Heart left ventricle (tissue), 16 donors: ENCODE measurements at regions not wholly inside any gene's neighbourhood (a gene's known extent, or its start where the extent isn't known, plus 50 kb on each side); places are given as distances from the start of the nearest gene placed in this dataset.

Experiments
- ATAC-seq, 4 donors: fragments of 200-7000 bp; cut with Tn5 transposase; one replicate each; pipeline ENCODE4 v1.9.1; 2020 to 2022; ENCODE audit warnings: moderate library complexity in 4 of 4, mild to moderate bottlenecking in 3 of 4, moderate number of reproducible peaks in 1 of 4
- DNase-seq, 5 donors: peaks; one replicate each; pipeline ENCODE4 v3.0.0-alpha.2; 2020
- H3K27ac ChIP-seq, 12 donors: fragments of 200-600 bp; sonication (generic) in 4 of 12; one replicate each; pipeline versions ENCODE4 v1.5.0 to v1.8.0; 2016 to 2022; ENCODE audit warnings: mild to moderate bottlenecking in 2 of 12
- H3K27me3 ChIP-seq, 9 donors: fragments of 200-600 bp; sonication (generic) in 2 of 9; one replicate each; pipeline versions ENCODE4 v1.5.1 to v1.8.0; 2016 to 2022; ENCODE audit warnings: mild to moderate bottlenecking in 3 of 9
- H3K36me3 ChIP-seq, 9 donors: fragments of 200-600 bp; sonication (generic) in 2 of 9; one replicate each; pipeline versions ENCODE4 v1.5.0 to v1.8.0; 2018 to 2022; ENCODE audit warnings: mild to moderate bottlenecking in 2 of 9
- H3K4me1 ChIP-seq, 12 donors: fragments of 200-600 bp; sonication (generic) in 4 of 12; one replicate each; pipeline versions ENCODE4 v1.5.0 to v1.8.0; 2016 to 2022; ENCODE audit warnings: mild to moderate bottlenecking in 3 of 12
- H3K4me3 ChIP-seq, 12 donors: fragments of 200-600 bp; sonication (generic) in 4 of 12; one replicate each; pipeline versions ENCODE4 v1.5.0 to v1.8.0; 2017 to 2022; ENCODE audit warnings: mild to moderate bottlenecking in 9 of 12, moderate library complexity in 4 of 12
- H3K9me3 ChIP-seq, 12 donors: fragments of 200-600 bp; sonication (generic) in 4 of 12; one replicate each; pipeline versions ENCODE4 v1.5.0 to v1.8.0; 2016 to 2022; ENCODE audit warnings: mild to moderate bottlenecking in 1 of 12
- POLR2A ChIP-seq, 2 donors: fragments of 450-650 bp; IDR thresholded peaks; one replicate each; pipeline ENCODE4 v1.6.1; 2017; ENCODE audit warnings: antibody characterized with exemption in 2 of 2, mild to moderate bottlenecking in 2 of 2, moderate library complexity in 2 of 2
- WGBS, 4 donors: extraction: QIAGEN DNeasy Blood & Tissue Kit in 2 of 4; methylation state at CpG; one replicate each; pipeline versions ENCODE4 v1.1.5 to v1.1.7; 2013 to 2018; 5-methylcytosine and 5-hydroxymethylcytosine counted together
- intact Hi-C, 10 donors: fragments of 100-400 bp; cut with DNase I; formaldehyde crosslinking; loops; one replicate each; pipeline versions ENCODE4 v1.11.1 to v1.14.2; 2022
- TF ChIP-seq, protein P1 (sequence below), 12 donors: fragments of 200-600 bp; sonication (generic) in 4 of 12; IDR thresholded peaks; one replicate each; pipeline versions ENCODE4 v1.5.0 to v1.8.0; 2018 to 2022; ENCODE audit warnings: antibody characterized with exemption in 12 of 12, mild to moderate bottlenecking in 5 of 12
- donor health status: ischemic (EF 13 %, LVEDD 7.1; RV severe dilation, severe dysfunction).
- donor health status: healthy with polysubstance abuse.
- donor health status: DM: no; HTN: yes; CAD: no.
- donor health status: DM: no; HTN: no; CAD: no.
- donor health status: ischemic (EF 25% LVEDD 6.9; RV normal size, moderate dysfunction).
- donor health status: ischemic (EF 25% LVEDD 5.7; RV mildly dilated, moderate dysfunction).
- donor health status: healthy.
- donor health status: DM: yes; HTN: yes; CAD: no.
- donor health status: ischemic (EF 35%, LVEDD 5.7; RV mildly dilated, moderate dysfunction).
- donor health status: nonischemic (EF 11% LVEDD 7.7; RV severe dilation, severe dysfunction).
- donor health status: DM: yes; HTN: yes; CAD: no.
- donor health status: PGD.
- donor health status: ischemic (EF 29% LVEDD 5.4; RV normal size, mild dysfunction).
- donor health status: nonischemic (EF 23%, LVEDD 6.1; RV moderate dilation, normal function).

DNA sequence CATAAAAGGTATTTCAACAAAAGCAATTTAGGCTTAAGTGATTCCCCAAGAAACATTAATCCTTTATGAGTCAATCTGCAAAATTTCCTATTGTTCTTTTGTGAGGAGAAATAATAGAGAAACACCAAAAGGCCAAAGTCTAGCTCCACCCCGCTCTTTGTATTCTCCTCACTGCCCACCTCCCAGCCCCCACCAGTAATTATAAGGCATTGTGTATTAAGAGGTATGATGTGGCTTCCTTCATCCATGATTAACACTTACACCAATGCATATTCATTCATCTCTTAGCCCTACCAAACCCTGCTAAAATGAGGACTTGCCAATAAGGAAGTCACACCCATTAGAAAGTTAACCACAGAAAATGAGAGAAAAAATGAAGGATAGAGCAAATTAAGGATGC lies 105.3 kb upstream of the SPATA31D4 start:
- WGBS, 4 donors, result 85 to 98% (median 90%) methylated on average over 1 of the region's 1 CpG
- Histone ChIP-seq H3K27ac (no peak overlapping the region), H3K4me1 (peaks cover 0 to 21% (median 4%) of the 10 kb centered on the region in 12 donors), H3K27me3 (peaks cover 0 to 5% (median 0%) of the 10 kb centered on the region in 9 donors), H3K9me3 (no peaks in the 10 kb centered on the region), H3K4me3 (no peak overlapping the region), H3K36me3 (no peaks in the 10 kb centered on the region)
- no peak for TF ChIP-seq POLR2A (IDR thresholded peaks at IDR 0.05)
- TF ChIP-seq, protein P1, sequence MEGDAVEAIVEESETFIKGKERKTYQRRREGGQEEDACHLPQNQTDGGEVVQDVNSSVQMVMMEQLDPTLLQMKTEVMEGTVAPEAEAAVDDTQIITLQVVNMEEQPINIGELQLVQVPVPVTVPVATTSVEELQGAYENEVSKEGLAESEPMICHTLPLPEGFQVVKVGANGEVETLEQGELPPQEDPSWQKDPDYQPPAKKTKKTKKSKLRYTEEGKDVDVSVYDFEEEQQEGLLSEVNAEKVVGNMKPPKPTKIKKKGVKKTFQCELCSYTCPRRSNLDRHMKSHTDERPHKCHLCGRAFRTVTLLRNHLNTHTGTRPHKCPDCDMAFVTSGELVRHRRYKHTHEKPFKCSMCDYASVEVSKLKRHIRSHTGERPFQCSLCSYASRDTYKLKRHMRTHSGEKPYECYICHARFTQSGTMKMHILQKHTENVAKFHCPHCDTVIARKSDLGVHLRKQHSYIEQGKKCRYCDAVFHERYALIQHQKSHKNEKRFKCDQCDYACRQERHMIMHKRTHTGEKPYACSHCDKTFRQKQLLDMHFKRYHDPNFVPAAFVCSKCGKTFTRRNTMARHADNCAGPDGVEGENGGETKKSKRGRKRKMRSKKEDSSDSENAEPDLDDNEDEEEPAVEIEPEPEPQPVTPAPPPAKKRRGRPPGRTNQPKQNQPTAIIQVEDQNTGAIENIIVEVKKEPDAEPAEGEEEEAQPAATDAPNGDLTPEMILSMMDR (IDR thresholded peaks at IDR 0.05), result no peak
- DNase-seq, result no peak
- intact Hi-C loops, result loop anchor here in 3 of 10 donors (10.0 kb wide), 1 partner anchor 128 kb away; no protein-coding TSS in a partner anchor
- ATAC-seq, result no peak

DNA sequence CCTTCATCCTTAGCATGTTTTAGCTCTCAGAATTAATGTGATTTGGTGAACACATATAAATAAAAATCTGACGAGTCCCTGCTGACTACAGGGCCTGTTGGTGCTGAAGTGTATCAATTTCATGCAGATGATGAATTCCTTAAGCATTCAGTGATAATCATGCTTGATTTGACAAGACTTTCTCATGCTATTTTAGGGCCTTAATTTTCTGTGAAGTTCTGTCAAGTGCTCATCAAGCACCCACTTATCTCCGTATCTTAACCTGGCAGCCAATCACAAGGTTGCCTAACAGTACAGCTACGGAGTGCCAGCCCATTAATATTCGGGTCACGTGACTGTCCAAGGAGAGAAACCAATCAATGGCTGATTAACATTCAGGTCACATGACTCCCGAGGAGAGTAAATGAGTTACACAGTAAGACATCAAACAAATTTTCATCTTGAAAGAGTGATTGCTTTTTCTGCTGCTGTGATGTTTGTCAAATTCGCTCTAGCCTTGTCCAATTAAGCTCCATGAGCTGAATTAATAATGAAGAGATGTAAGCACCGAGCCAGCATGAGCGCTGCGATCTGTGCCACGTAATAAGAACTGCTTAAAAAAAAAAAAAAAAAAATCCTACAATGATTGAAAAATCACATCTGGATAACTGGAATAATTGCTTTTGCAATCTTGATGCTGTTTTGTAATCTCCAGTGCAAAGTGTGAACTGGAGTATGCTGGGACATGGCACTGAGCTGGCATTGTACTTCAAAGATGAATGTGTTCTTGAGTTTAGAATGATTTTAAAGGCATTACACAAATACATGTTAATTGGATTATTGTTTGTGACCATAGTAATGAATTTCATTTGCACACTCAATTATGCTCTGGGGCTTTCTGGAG lies 104.3 kb upstream of the SPATA31D4 start:
- TF ChIP-seq POLR2A (IDR thresholded peaks at IDR 0.05), result no peak
- TF ChIP-seq, protein P1 (IDR thresholded peaks at IDR 0.05), result no peak
- H3K4me3 ChIP-seq, result no peak overlapping the region
- intact Hi-C loops, result loop anchor here in 3 of 10 donors (10.0 kb wide), 1 partner anchor 129 kb away; no protein-coding TSS in a partner anchor

DNA sequence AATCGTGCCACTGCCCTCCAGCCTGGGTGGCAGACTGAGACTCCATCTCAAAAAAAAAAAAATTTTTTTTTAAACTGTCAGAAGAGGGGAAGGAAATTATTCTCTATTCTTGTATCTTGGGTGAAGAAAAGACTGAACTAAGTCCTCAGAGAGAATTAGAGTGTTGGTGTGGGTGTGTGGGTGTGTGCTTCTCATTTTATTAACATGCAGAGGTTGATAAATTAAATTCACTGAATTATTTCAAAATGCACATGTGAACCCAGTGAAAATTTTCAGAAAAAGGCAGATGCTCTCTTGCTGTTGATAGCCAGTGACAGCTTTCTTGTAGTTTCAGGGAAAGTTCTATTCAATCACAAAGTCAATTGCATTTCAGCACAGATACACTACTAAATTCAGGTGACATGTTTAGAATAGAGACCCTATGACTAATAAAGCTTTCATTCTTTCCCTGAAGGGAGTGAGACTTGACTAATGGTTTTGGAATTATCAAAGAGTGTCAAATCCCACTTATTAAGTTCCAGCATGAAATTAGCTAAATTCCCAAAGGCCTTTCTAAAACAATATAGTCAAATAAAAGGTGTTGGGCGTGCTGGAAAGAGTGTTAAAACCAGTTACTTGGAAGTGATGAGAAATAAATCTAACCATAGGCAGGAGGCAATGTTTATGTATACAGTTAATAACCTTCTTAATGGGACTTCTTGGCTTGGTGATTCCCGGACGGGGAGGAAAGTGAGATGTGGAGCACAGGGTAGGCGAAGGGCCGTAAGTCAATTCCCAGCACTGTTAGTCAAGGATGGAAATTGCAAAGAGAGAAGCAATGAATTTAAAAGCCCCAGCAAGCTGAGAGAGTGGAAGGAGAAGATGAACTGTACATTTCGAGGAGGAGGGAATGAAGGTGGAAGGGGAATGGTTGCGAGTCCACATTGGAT lies 103.2 kb upstream of the SPATA31D4 start:
- intact Hi-C loops, result loop anchor here in 3 of 10 donors (10.0 kb wide), 1 partner anchor 130 kb away; no protein-coding TSS in a partner anchor
- Histone ChIP-seq H3K4me1 (peaks cover 0 to 21% (median 4%) of the 10 kb centered on the region in 12 donors), H3K27me3 (peaks cover 0 to 18% (median 0%) of the 10 kb centered on the region in 9 donors), H3K4me3 (no peak overlapping the region), H3K9me3 (no peaks in the 10 kb centered on the region), H3K36me3 (no peaks in the 10 kb centered on the region), H3K27ac (no peak overlapping the region)
- DNase-seq, result no peak
- no peak for ATAC-seq
- no peak for TF ChIP-seq POLR2A (IDR thresholded peaks at IDR 0.05)
- TF ChIP-seq, protein P1 (IDR thresholded peaks at IDR 0.05), result no peak
- 94 to 96% (median 95%) methylated on average over 8 of the region's 8 CpGs for whole genome bisulfite sequencing, 4 donors

More for the DNA sequence above, 104.3 kb upstream of the SPATA31D4 start:
- WGBS, 4 donors, result 73 to 81% (median 77%) methylated on average over 11 of the region's 11 CpGs
- ATAC-seq, result no peak
- no peak for DNase-seq
- H3K9me3 ChIP-seq, result no peaks in the 10 kb centered on the region
- H3K27me3 ChIP-seq, result peaks cover 0 to 8% (median 0%) of the 10 kb centered on the region in 9 donors
- no peak overlapping the region for H3K27ac ChIP-seq
- no peaks in the 10 kb centered on the region for H3K36me3 ChIP-seq
- peaks cover 0 to 21% (median 4%) of the 10 kb centered on the region in 12 donors for H3K4me1 ChIP-seq
